Posterior cingulate gyrus (tissue), 11 donors: ENCODE measurements at regions not wholly inside any gene's neighbourhood (a gene's known extent, or its start where the extent isn't known, plus 50 kb on each side); places are given as distances from the start of the nearest gene placed in this dataset.
"Not testable (repeated sequence)": the region's sequence is repeated elsewhere in the genome, so short reads cannot be mapped to it uniquely, and the experiment has no call there.

Experiments used
- DNase-seq, 10 donors: peaks; one replicate each; pipeline versions ENCODE4 v3.0.0 to v3.0.0-alpha.2; 2020 to 2021; ENCODE audit warnings: mixed read lengths in 3 of 10
- intact Hi-C: fragments of 100-400 bp; cut with DNase I; formaldehyde crosslinking; loops from one replicate; pipeline ENCODE4 v1.15.1; 2023

- intact Hi-C loops = no loop called here
- no peak for DNase-seq
Measured at GRCh38 chr2:138066139-138066806, 102.0 kb downstream of the HNMT start.

DNA sequence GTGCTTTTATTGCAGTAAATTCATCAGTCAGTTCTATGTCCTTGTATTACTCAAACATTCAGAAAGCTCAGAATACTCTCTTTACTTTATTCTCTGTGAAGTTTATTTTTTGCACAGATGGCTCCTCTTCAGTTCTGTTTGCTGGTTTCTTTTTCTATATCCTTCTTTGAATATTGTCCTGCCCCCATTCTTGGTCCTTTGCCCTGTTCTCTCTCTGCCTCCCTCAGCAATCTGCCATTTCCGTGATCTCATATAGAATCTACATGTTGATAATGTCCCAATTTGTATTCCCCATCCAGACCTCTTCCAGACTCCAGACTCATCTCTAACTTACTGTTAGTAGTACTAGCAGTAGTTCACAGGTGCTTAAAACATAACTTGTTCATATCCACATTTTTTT lies 102.6 kb downstream of the HNMT start:
- intact Hi-C loops = no loop called here
- no peak for DNase-seq

- intact Hi-C loops, DNase-seq: not testable (repeated sequence)
Measured at GRCh38 chr2:138068669-138069068, 104.4 kb downstream of the HNMT start.

- intact Hi-C loops, DNase-seq: not testable (repeated sequence)
Measured at GRCh38 chr2:138071042-138071719, 106.9 kb downstream of the HNMT start.

GRCh38 chr2:138071720-138072719 lies 107.7 kb downstream of the HNMT start:
- DNase-seq = no peak
- intact Hi-C loops = no loop called here

DNA sequence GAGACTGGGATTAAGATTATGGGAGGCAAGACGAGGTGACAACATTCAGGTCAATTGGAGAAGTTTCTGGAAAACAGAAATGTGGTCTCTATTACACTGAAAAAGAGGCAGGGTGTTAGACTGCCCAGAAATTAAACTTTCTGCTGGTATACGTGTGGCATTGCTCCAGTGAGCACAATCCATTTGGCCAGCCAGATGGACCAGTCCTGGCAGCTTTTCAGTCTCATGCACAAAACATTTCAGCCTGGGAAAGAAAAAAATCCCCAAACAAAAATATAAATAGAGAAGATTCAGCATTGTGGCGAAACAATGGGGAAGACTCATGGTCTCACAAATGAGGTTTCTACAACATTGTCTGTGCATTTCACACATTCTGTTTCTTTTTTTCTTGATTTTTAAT lies 113.9 kb downstream of the HNMT start:
- DNase-seq = peak in 6 of 10 donors; percentile 19 to 79 (median 33)
- intact Hi-C loops = no loop called here

- intact Hi-C loops = no loop called here
Measured at GRCh38 chr2:138079976-138080375, 115.7 kb downstream of the HNMT start.

GRCh38 chr2:138081225-138082073 lies 117.2 kb downstream of the HNMT start:
- DNase-seq = no peak

More at GRCh38 chr2:138079976-138080375, 115.7 kb downstream of the HNMT start:
- DNase-seq = no peak

GRCh38 chr2:138084206-138084605 lies 119.9 kb downstream of the HNMT start:
- intact Hi-C loops = no loop called here
- no peak for DNase-seq

More at GRCh38 chr2:138081225-138082073, 117.2 kb downstream of the HNMT start:
- intact Hi-C loops = no loop called here

DNA sequence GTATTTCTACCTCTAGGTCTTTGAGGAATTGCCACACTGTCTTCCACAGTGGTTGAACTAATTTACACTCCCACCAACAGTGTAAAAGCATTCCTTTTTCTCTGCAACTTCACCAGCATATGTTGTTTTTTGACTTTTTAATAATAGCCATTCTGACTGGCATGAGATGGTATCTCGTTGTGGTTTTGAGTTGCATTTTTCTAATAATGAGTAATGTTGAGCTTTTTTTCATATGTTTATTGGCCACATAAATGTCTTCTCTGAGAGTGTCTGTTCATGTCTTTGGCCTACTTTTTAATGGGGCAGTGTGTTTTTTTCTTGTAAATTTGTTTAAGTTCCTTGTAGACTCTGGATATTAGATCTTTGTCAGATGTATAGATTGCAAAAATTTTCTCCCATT lies 121.2 kb downstream of the HNMT start:
- intact Hi-C loops, DNase-seq: not testable (repeated sequence)

DNA sequence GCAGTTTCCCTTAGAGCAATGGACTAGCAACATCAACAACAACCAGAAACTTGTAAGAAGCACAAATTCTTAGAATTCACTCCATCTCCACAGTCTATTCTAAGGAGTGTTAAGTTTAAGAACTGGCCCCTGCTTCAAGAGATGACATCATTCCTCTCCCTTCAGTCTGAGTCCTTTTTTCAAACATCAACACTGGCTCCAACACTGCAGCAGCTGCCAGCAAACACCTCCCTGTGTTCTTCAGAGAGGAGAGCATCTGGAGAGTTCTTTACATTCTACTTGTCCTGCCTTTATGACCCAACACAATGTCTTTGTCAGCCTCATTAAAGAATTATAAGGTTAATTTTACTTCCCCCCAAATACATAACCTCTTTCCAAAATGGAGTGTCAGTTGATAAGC lies 122.3 kb downstream of the HNMT start:
- intact Hi-C loops = no loop called here
- DNase-seq = peak in 5 of 10 donors; percentile 15 to 90 (median 75)

DNA sequence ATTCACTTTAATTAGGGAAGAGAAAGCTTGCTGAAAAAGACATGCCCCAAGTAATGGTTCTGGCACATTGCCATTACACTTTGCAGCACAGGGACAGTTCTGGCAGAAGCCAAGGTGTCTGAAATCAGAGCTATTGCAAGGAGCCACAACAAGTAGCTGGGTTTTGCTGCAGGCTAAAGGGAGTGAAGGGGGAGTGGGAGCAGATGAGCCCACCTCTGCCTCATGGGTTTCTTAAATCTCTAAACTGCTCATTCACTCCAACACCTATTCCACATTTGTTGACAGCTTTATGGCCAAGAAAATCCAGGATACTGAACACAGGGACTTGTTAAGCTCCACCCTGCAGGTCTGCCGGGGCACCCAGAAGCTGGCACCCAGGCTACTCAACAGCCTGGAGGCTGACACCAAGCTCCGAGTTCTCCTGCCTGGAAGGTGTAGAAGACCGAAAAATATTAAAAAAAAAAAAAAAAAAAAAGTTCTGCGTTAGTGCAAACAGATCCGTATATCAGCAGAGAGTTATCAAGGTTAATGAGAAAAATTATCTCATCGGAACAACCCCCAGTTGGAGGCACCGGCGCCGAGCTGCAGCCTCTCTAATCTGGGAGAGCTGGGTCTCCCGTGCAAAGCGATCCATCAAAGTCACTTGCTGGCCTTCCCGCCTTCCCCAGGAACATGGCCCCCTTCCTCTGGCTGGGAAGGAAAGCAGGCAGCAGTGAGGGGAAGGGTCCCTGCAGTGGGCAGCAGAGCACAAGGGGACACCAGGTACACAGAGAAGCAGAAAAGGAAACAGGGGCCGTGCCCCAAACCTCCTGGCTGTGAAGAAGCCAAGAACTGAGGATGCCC lies 123.7 kb downstream of the HNMT start:
- intact Hi-C loops = no loop called here
- peak in 1 of 10 donors; percentile 62 for DNase-seq

- intact Hi-C loops = loop anchor here (1.0 to 2.0 kb wide), 2 partner anchors 143 to 180 kb away; no protein-coding TSS in a partner anchor
- no peak for DNase-seq
Measured at GRCh38 chr2:138090330-138090729, 126.1 kb downstream of the HNMT start.

DNA sequence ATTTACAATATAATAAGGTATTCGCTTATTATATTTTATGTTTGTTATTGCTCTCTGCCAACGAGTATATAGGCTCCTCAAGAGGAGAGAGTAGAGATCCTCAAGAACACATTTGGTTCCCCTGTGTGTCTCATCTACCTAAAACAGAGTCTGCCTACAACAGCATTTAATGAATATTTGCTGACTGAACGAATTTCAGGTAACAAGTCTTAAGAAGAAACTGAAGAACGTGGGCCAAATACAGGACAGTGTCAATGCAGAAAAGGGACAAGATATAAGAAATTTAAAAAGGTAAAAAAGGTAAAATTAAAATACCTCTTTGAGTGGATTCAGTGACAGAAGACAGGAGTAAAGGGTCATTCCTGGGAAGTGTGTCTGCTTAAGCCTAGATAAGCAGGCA lies 129.2 kb downstream of the HNMT start:
- intact Hi-C loops = no loop called here
- no peak for DNase-seq

GRCh38 chr2:138094031-138094430 lies 129.8 kb downstream of the HNMT start:
- intact Hi-C loops = no loop called here
- no peak for DNase-seq

GRCh38 chr2:138095336-138095735 lies 131.1 kb downstream of the HNMT start:
- intact Hi-C loops = no loop called here

DNA sequence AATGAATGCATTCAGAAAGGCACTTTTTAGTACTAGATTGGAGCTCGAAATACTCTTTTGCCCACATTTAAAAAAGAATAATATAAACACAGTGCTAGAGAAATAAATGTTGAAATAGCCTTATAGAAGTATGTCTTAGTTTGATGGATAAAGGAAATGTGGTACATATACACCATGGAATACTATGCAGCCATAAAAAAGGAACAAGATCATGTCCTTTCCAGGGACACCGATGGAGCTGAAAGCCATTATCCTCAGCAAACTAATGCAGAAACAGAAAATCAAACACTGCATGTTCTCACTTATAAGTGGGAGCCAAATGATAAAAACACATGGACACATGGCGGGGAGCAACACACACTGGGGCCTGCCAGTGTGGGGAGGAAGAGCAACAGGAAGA lies 135.0 kb downstream of the HNMT start:
- DNase-seq, intact Hi-C loops: not testable (repeated sequence)

More at GRCh38 chr2:138095336-138095735, 131.1 kb downstream of the HNMT start:
- DNase-seq = no peak

DNA sequence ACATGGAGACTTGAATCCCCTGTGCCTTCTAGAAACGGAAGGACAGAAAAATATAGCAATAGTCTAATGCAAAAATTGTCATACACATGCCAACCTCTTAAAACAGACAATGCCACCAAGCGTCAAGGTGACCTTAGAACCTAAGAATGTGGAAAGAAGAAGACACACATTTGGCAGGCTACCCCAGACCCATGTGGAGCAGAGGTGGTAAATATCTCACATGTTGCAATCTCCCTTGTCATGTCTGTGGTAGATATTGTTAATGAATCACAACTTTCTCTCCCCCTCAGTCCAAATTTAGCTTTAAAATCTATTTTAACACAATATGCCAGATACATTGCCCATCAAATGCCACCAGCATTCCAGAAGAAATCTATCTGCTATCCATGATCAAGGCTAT lies 137.4 kb downstream of the HNMT start:
- intact Hi-C loops = no loop called here
- DNase-seq = no peak

- intact Hi-C loops = no loop called here
- DNase-seq = no peak
Measured at GRCh38 chr2:138102664-138103063, 138.4 kb downstream of the HNMT start.
